ENCODE measurements at regions not wholly inside any gene's neighbourhood (a gene's known extent, or its start where the extent isn't known, plus 50 kb on each side); places are given as distances from the start of the nearest gene placed in this dataset.

DNA sequence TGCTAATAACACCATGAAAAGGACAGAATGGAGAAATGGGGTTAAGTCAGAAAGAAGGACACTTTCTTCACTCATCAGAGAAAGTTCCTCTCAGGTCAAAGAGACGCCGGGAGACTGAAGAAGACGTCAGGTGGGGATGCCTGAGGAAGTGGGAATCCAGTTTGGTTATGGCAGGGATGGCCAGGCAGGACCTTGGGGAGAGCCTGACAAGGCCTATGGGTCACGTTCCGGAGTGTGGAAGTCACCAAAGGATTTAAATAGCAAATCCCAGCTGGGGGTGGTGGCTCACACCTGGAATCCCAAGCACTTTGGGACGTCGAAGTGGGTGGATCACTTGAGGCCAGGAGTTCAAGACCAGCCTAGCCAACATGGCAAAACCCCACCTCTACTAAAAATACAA, 432.7 kb upstream of the SMIM21 start (continued):
- TF ChIP-seq, protein P1, sequence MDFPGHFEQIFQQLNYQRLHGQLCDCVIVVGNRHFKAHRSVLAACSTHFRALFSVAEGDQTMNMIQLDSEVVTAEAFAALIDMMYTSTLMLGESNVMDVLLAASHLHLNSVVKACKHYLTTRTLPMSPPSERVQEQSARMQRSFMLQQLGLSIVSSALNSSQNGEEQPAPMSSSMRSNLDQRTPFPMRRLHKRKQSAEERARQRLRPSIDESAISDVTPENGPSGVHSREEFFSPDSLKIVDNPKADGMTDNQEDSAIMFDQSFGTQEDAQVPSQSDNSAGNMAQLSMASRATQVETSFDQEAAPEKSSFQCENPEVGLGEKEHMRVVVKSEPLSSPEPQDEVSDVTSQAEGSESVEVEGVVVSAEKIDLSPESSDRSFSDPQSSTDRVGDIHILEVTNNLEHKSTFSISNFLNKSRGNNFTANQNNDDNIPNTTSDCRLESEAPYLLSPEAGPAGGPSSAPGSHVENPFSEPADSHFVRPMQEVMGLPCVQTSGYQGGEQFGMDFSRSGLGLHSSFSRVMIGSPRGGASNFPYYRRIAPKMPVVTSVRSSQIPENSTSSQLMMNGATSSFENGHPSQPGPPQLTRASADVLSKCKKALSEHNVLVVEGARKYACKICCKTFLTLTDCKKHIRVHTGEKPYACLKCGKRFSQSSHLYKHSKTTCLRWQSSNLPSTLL (IDR thresholded peaks at IDR 0.05), result no peak
- TF ChIP-seq SOX6 (IDR thresholded peaks at IDR 0.05) (no peak), HDAC8 (tag; IDR thresholded peaks at IDR 0.05) (no peak), SMAD4 (CRISPR knock-in tag; conservative IDR thresholded peaks at IDR 0.05) (no peak), CREBBP (IDR thresholded peaks at IDR 0.05; ENCODE audit: low read depth, low read length) (no peak), BDP1 (IDR thresholded peaks at IDR 0.05; ENCODE audit: insufficient read depth, insufficient read length) (no peak), PML (IDR thresholded peaks at IDR 0.05; ENCODE audit: low read length) (no peak), FOXK1 (CRISPR knock-in tag; IDR thresholded peaks at IDR 0.05; ENCODE audit: borderline replicate concordance) (no peak)

DNA sequence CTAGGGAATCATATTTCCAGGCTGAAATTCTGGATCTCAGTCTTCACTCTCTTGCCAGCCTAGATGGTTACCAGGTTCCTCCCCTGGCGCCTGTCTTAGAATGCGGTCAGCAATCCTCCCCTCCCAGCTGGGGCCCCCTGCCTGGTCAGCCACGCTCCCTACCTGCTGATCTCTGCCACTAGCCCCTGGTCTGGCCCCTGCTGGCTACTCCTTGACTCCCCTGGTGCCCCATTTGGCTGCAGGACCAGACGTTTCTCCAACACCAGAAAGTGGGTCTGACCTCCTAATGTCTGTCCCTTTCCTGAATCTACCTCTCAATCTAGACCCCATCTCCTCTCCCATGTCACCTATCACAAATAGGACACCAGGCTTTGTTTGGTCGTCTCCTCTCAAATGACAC, 432.0 kb upstream of the SMIM21 start:
- H4K20me1 ChIP-seq (replicated peaks; ENCODE audit: control insufficient read depth, insufficient read depth, low read length), result no peaks in the 10 kb centered on the region
- ChIA-PET POLR2A (no interaction called here), CTCF (ENCODE audit: low intra/inter-chr PET ratio) (no interaction called here)
- no peak overlapping the region for H3K4me2 ChIP-seq (ENCODE audit: insufficient read depth, low read length)
- no peaks in the 10 kb centered on the region for H3K4me1 ChIP-seq (replicated peaks in 1 of 2; ENCODE audit: control insufficient read depth in 2 of 2, insufficient read depth in 2 of 2, low read length in 2 of 2)
- H3K27ac ChIP-seq (ENCODE audit: extremely low read depth, low read depth, low read length), result no peak overlapping the region
- no peaks in the 10 kb centered on the region; a peak in 1 of 5 replicates for H3K27me3 ChIP-seq (ENCODE audit: control insufficient read depth in 2 of 2, insufficient read depth in 2 of 2, low read length in 2 of 2)
- no peak overlapping the region for H3K9ac ChIP-seq (ENCODE audit: insufficient read depth in 1 of 2, low read depth in 2 of 2, low read length in 2 of 2)
- in situ Hi-C loops (cut with MboI), result no loop called here
- H3K79me2 ChIP-seq (ENCODE audit: control insufficient read depth, insufficient read depth, low read length), result no peaks in the 10 kb centered on the region
- ATAC-seq (no peak), FAIRE-seq (no peak), DNase-seq (ENCODE audit: extremely low read depth in 1 of 4, low spot score in 3 of 4) (no peak)
- H3K36me3 ChIP-seq (ENCODE audit: control insufficient read depth, insufficient read depth, low read length), result no peaks in the 10 kb centered on the region
- H3K9me3 ChIP-seq (replicated peaks; ENCODE audit: control insufficient read depth, insufficient read depth, low read depth, low read length), result no peaks in the 10 kb centered on the region
- 0% methylated on average over 3 of the region's 5 CpGs for WGBS (ENCODE audit: insufficient coverage, low coverage, missing lambda C conversion rate)
- H3K9me1 ChIP-seq (ENCODE audit: control insufficient read depth, insufficient read depth, low read length), result no peaks in the 10 kb centered on the region
- no peak overlapping the region for H3K4me3 ChIP-seq
- intact Hi-C loops (cut with micrococcal nuclease), result no loop called here
- H2AFZ ChIP-seq (ENCODE audit: low read depth, low read length), result no peak overlapping the region
- no TSS peak for BruUV-seq (replicated peaks)
- TF ChIP-seq NFRKB (IDR thresholded peaks at IDR 0.05; ENCODE audit: low read depth), result no peak
- no peak for TF ChIP-seq CHD1 (IDR thresholded peaks at IDR 0.05; ENCODE audit: low read length)
- no peak for TF ChIP-seq FOXJ3 (CRISPR knock-in tag; IDR thresholded peaks at IDR 0.05)
- no peak for TF ChIP-seq RBM14 (IDR thresholded peaks at IDR 0.05; ENCODE audit: borderline replicate concordance, insufficient read depth, low read depth, low read length)
- TF ChIP-seq ZNF76 (CRISPR knock-in tag; IDR thresholded peaks at IDR 0.05; ENCODE audit: borderline replicate concordance), result no peak
- no peak for TF ChIP-seq KDM1A (IDR thresholded peaks at IDR 0.05)

Data from K562 (cell line).